Suprapubic skin (tissue), 4 donors: ENCODE measurements at regions not wholly inside any gene's neighbourhood (a gene's known extent, or its start where the extent isn't known, plus 50 kb on each side); places are given as distances from the start of the nearest gene placed in this dataset.

Experiments
- DNase-seq, 2 donors: peaks; one replicate each; pipeline ENCODE4 v3.0.0-alpha.2; 2019; ENCODE audit warnings: low spot score in 2 of 2
- H3K27ac ChIP-seq: fragments of 200-600 bp; sonication (generic); one replicate; pipeline ENCODE4 v1.5.1; 2019
- H3K27me3 ChIP-seq: fragments of 200-600 bp; sonication (generic); one replicate; pipeline ENCODE4 v1.5.1; 2019
- H3K36me3 ChIP-seq: fragments of 200-600 bp; sonication (generic); one replicate; pipeline ENCODE4 v1.5.1; 2019
- H3K4me1 ChIP-seq: fragments of 200-600 bp; sonication (generic); one replicate; pipeline ENCODE4 v1.5.1; 2019
- H3K4me3 ChIP-seq: fragments of 200-600 bp; sonication (generic); one replicate; pipeline ENCODE4 v1.5.1; 2019; ENCODE audit warnings: mild to moderate bottlenecking
- H3K9me3 ChIP-seq: fragments of 200-600 bp; sonication (generic); one replicate; pipeline ENCODE4 v1.5.1; 2019
- CTCF ChIP-seq, 2 donors: fragments of 200-600 bp in 1 of 2; fragments of 450-650 bp in 1 of 2; sonication (generic) in 1 of 2; IDR thresholded peaks; one replicate each; pipeline ENCODE4 v1.5.1; 2016 to 2019; ENCODE audit warnings: antibody characterized with exemption in 2 of 2, mild to moderate bottlenecking in 1 of 2, moderate library complexity in 1 of 2
- EP300 ChIP-seq: sonication (generic); formaldehyde crosslinking; IDR thresholded peaks from one replicate; pipeline ENCODE4 v1.6.1; 2017; ENCODE audit warnings: antibody characterized with exemption
- POLR2A ChIP-seq, 2 donors: fragments of 450-650 bp; IDR thresholded peaks; one replicate each; pipeline ENCODE4 v1.6.1; 2017; ENCODE audit warnings: antibody characterized with exemption in 2 of 2, mild to moderate bottlenecking in 2 of 2, moderate library complexity in 2 of 2
- POLR2AphosphoS5 ChIP-seq, 3 donors: sonication (generic); formaldehyde crosslinking; IDR thresholded peaks; one replicate each; pipeline ENCODE4 v1.6.1; 2017; ENCODE audit warnings: antibody characterized with exemption in 3 of 3
- WGBS: methylation state at CpG from one replicate; pipeline ENCODE4 v1.1.5; 2018; 5-methylcytosine and 5-hydroxymethylcytosine counted together

GRCh38 chrX:137236837-137237236 lies 203.0 kb upstream of the GPR101 start:
- no peaks in the 10 kb centered on the region for H3K27me3 ChIP-seq
- no peak overlapping the region for H3K27ac ChIP-seq
- H3K36me3 ChIP-seq, result no peaks in the 10 kb centered on the region
- H3K9me3 ChIP-seq, result no peaks in the 10 kb centered on the region
- no peaks in the 10 kb centered on the region for H3K4me1 ChIP-seq
- no peak overlapping the region for H3K4me3 ChIP-seq
- 60% methylated on average over 4 of the region's 4 CpGs for WGBS
- TF ChIP-seq POLR2A (IDR thresholded peaks at IDR 0.05), result no peak
- TF ChIP-seq EP300, result no peak
- TF ChIP-seq CTCF (IDR thresholded peaks at IDR 0.05), result no peak
- TF ChIP-seq POLR2AphosphoS5 (IDR thresholded peaks at IDR 0.05), result no peak
- no peak for DNase-seq

GRCh38 chrX:137234651-137235402 lies 201.0 kb upstream of the GPR101 start:
- Histone ChIP-seq H3K4me1 (no peaks in the 10 kb centered on the region), H3K4me3 (no peak overlapping the region), H3K9me3 (no peaks in the 10 kb centered on the region), H3K27ac (no peak overlapping the region), H3K27me3 (no peaks in the 10 kb centered on the region), H3K36me3 (no peaks in the 10 kb centered on the region)
- TF ChIP-seq POLR2A (IDR thresholded peaks at IDR 0.05) (no peak), CTCF (IDR thresholded peaks at IDR 0.05) (no peak), EP300 (no peak), POLR2AphosphoS5 (IDR thresholded peaks at IDR 0.05) (no peak)
- 44% methylated on average over 6 of the region's 6 CpGs for WGBS
- no peak for DNase-seq

GRCh38 chrX:137233478-137233877 lies 199.7 kb upstream of the GPR101 start:
- H3K4me3 ChIP-seq, result no peak overlapping the region
- WGBS, result 79% methylated on average over 3 of the region's 3 CpGs
- TF ChIP-seq EP300 (no peak), POLR2AphosphoS5 (IDR thresholded peaks at IDR 0.05) (no peak), CTCF (IDR thresholded peaks at IDR 0.05) (no peak), POLR2A (IDR thresholded peaks at IDR 0.05) (no peak)

GRCh38 chrX:137227151-137227550 lies 193.4 kb upstream of the GPR101 start:
- H3K27me3 ChIP-seq, result no peaks in the 10 kb centered on the region
- no peaks in the 10 kb centered on the region for H3K9me3 ChIP-seq
- no peak overlapping the region for H3K27ac ChIP-seq
- TF ChIP-seq EP300, result no peak
- no peaks in the 10 kb centered on the region for H3K4me1 ChIP-seq
- WGBS, result 33% methylated on average over 2 of the region's 2 CpGs
- DNase-seq, result no peak
- no peak overlapping the region for H3K4me3 ChIP-seq
- H3K36me3 ChIP-seq, result no peaks in the 10 kb centered on the region

More at GRCh38 chrX:137233478-137233877, 199.7 kb upstream of the GPR101 start:
- H3K9me3 ChIP-seq, result no peaks in the 10 kb centered on the region
- H3K27ac ChIP-seq, result no peak overlapping the region
- no peaks in the 10 kb centered on the region for H3K27me3 ChIP-seq
- H3K36me3 ChIP-seq, result no peaks in the 10 kb centered on the region
- no peak for DNase-seq
- H3K4me1 ChIP-seq, result no peaks in the 10 kb centered on the region

- 91% methylated on average over 1 of the region's 1 CpG for WGBS
- H3K4me3 ChIP-seq, result no peak overlapping the region
Measured at GRCh38 chrX:137215467-137215866, 181.7 kb upstream of the GPR101 start.

More at GRCh38 chrX:137215467-137215866, 181.7 kb upstream of the GPR101 start:
- DNase-seq, result no peak
- Histone ChIP-seq H3K9me3 (no peaks in the 10 kb centered on the region), H3K4me1 (no peaks in the 10 kb centered on the region), H3K27ac (no peak overlapping the region), H3K27me3 (no peaks in the 10 kb centered on the region), H3K36me3 (no peaks in the 10 kb centered on the region)
- TF ChIP-seq EP300, result no peak
- no peak for TF ChIP-seq POLR2A (IDR thresholded peaks at IDR 0.05)
- TF ChIP-seq POLR2AphosphoS5 (IDR thresholded peaks at IDR 0.05), result no peak
- TF ChIP-seq CTCF (IDR thresholded peaks at IDR 0.05), result no peak
